NCI-H2107 (cell line): ENCODE measurements at regions not wholly inside any gene's neighbourhood (a gene's known extent, or its start where the extent isn't known, plus 50 kb on each side); places are given as distances from the start of the nearest gene placed in this dataset.
"Not testable (repeated sequence)": the region's sequence is repeated elsewhere in the genome, so short reads cannot be mapped to it uniquely, and the experiment has no call there.

ENCODE experiments used
- DNase-seq: peaks from one replicate; lab custom pipeline; 2025; lab: John Stamatoyannopoulos, UW

- not testable (repeated sequence) for DNase-seq
Observed at GRCh38 chr11:71126401-71126800, 126.0 kb downstream of the SHANK2 start.

- no peak for DNase-seq
Observed at GRCh38 chr11:71125150-71125549, 127.2 kb downstream of the SHANK2 start.

GRCh38 chr11:71124127-71124526 lies 128.2 kb downstream of the SHANK2 start:
- DNase-seq = no peak

- DNase-seq = peak; percentile 68
Observed at GRCh38 chr11:71120471-71120896, 131.9 kb downstream of the SHANK2 start.

GRCh38 chr11:71119656-71120269 lies 132.6 kb downstream of the SHANK2 start:
- DNase-seq = no peak

- DNase-seq = no peak
Observed at GRCh38 chr11:71118671-71119250, 133.6 kb downstream of the SHANK2 start.

- DNase-seq = no peak
Observed at GRCh38 chr11:71117311-71117710, 135.1 kb downstream of the SHANK2 start.

- DNase-seq = no peak
Observed at GRCh38 chr11:71116693-71117040, 135.7 kb downstream of the SHANK2 start.

GRCh38 chr11:71115770-71116692 lies 136.3 kb downstream of the SHANK2 start:
- DNase-seq = no peak

GRCh38 chr11:71114124-71114851 lies 138.1 kb downstream of the SHANK2 start:
- no peak for DNase-seq

- DNase-seq = no peak
Observed at GRCh38 chr11:71112990-71113389, 139.4 kb downstream of the SHANK2 start.

GRCh38 chr11:71112454-71112853 lies 139.9 kb downstream of the SHANK2 start:
- no peak for DNase-seq

GRCh38 chr11:71109586-71109985 lies 142.8 kb downstream of the SHANK2 start:
- no peak for DNase-seq

- no peak for DNase-seq
Observed at GRCh38 chr11:71109186-71109585, 143.2 kb downstream of the SHANK2 start.

GRCh38 chr11:71108013-71108865 lies 144.1 kb downstream of the SHANK2 start:
- no peak for DNase-seq

GRCh38 chr11:71106671-71107070 lies 145.7 kb downstream of the SHANK2 start:
- no peak for DNase-seq

GRCh38 chr11:71103266-71103665 lies 149.1 kb downstream of the SHANK2 start:
- DNase-seq = no peak

- no peak for DNase-seq
Observed at GRCh38 chr11:71102251-71102995, 150.0 kb downstream of the SHANK2 start.

GRCh38 chr11:71101606-71102005 lies 150.8 kb downstream of the SHANK2 start:
- no peak for DNase-seq

- no peak for DNase-seq
Observed at GRCh38 chr11:71101046-71101445, 151.3 kb downstream of the SHANK2 start.

- no peak for DNase-seq
Observed at GRCh38 chr11:71098776-71099175, 153.6 kb downstream of the SHANK2 start.
